HepG2 (cell line): ENCODE measurements at regions not wholly inside any gene's neighbourhood (a gene's known extent, or its start where the extent isn't known, plus 50 kb on each side); places are given as distances from the start of the nearest gene placed in this dataset.
A peak's percentile ranks its signal among the peaks of the same experiment; 100 is the strongest.

Source experiments
- ATAC-seq: fragments of 200-7000 bp; cut with Tn5 transposase; 3 replicates; pipeline ENCODE4 v1.9.1; 2020; ENCODE audit warnings: mild to moderate bottlenecking, moderate library complexity
- BruUV-seq: library from RNA; stranded (reverse); fragments of 400-500 nt; replicated peaks from 2 replicates; lab custom pipeline; 2021; lab: Mats Ljungman, UMichigan
- CTCF ChIA-PET: fragments of 300-600 bp; formaldehyde crosslinking; extraction: SDS; loops from one replicate; lab custom pipeline; 2021; ENCODE audit warnings: low total read pairs, inconsistent platforms, low intra/inter-chr PET ratio; lab: Yijun Ruan, JAX
- POLR2A ChIA-PET: fragments of 350-600 bp; sonication (Branson Sonifier 250); formaldehyde crosslinking; loops from one replicate; lab custom pipeline; 2020; ENCODE audit warnings: antibody characterized with exemption, inconsistent platforms; lab: Yijun Ruan, JAX
- DNase-seq: peaks from one replicate; pipeline ENCODE4 v3.0.0-alpha.2; 2015; ENCODE audit warnings: low spot score
- FAIRE-seq: peaks from 3 replicates; lab custom pipeline; 2011; peaks lifted over from hg19 to GRCh38; lab: Jason Lieb, UNC
- H2AFZ ChIP-seq: one replicate; pipeline ENCODE4 v1.6.1; 2011; ENCODE audit warnings: low read length, inconsistent platforms
- H3K27ac ChIP-seq: fragments of 300-600 bp; 3 replicates; pipeline ENCODE4 v1.8.0; 2011; ENCODE audit warnings: mixed run types, mild to moderate bottlenecking, mixed read lengths, low read length, inconsistent platforms; ENCODE audit not compliant: insufficient read depth; ENCODE audit errors: extremely low read length
- H3K27me3 ChIP-seq, 2 experiments: fragments of 200-600 bp in 1 of 2; 2 replicates in 1 of 2; 3 replicates in 1 of 2; pipeline versions ENCODE4 v1.6.0 to v1.8.0; 2011; ENCODE audit warnings: low read length in 2 of 2, mild to moderate bottlenecking in 2 of 2, moderate library complexity in 2 of 2, inconsistent platforms in 1 of 2; ENCODE audit not compliant: insufficient read depth in 2 of 2, control insufficient read depth in 1 of 2
- H3K36me3 ChIP-seq, 2 experiments: fragments of 200-600 bp in 1 of 2; replicated peaks in 1 of 2; 2 replicates in 1 of 2; 3 replicates in 1 of 2; pipeline versions ENCODE4 v1.5.1 to v1.8.0; 2011; ENCODE audit warnings: low read length in 2 of 2, inconsistent platforms in 1 of 2; ENCODE audit not compliant: insufficient read depth in 2 of 2, control insufficient read depth in 1 of 2
- H3K4me1 ChIP-seq: 2 replicates; pipeline ENCODE4 v1.5.1; 2012; ENCODE audit warnings: low read length, inconsistent platforms; ENCODE audit not compliant: insufficient read depth
- H3K4me2 ChIP-seq: 2 replicates; pipeline ENCODE4 v1.6.0; 2011; ENCODE audit warnings: low read depth, low read length, inconsistent platforms
- H3K4me3 ChIP-seq, 3 experiments: fragments of 200-600 bp in 1 of 3; sonication (generic), shearing (Covaris generic) in 1 of 3; replicated peaks in 1 of 3; 2 replicates each; pipeline ENCODE4 v1.5.1; 2011 to 2016; ENCODE audit warnings: low read length in 3 of 3, inconsistent platforms in 2 of 3, low read depth in 2 of 3, mild to moderate bottlenecking in 2 of 3, control low read depth in 1 of 3, mixed read lengths in 1 of 3; ENCODE audit not compliant: insufficient read depth in 1 of 3
- H3K79me2 ChIP-seq: one replicate; pipeline ENCODE4 v1.6.1; 2011; ENCODE audit warnings: low read length, inconsistent platforms; ENCODE audit not compliant: insufficient read depth
- H3K9ac ChIP-seq: 2 replicates; pipeline ENCODE4 v1.6.0; 2011; ENCODE audit warnings: mild to moderate bottlenecking, low read depth, low read length, inconsistent platforms; ENCODE audit not compliant: insufficient read depth
- H3K9me3 ChIP-seq: 2 replicates; pipeline ENCODE4 v1.5.1; 2012; ENCODE audit warnings: mild to moderate bottlenecking, low read length
- H4K20me1 ChIP-seq: 2 replicates; pipeline ENCODE4 v1.6.0; 2011; ENCODE audit warnings: inconsistent platforms, mild to moderate bottlenecking, low read length, moderate library complexity; ENCODE audit not compliant: insufficient read depth
- ATF4 ChIP-seq, 2 experiments: fragments of 450-650 bp in 1 of 2; sonication (generic) in 1 of 2; formaldehyde crosslinking; IDR thresholded peaks; 2 replicates each; pipeline versions ENCODE4 v1.5.0 to v1.8.0; 2020 to 2022; ENCODE audit warnings: mild to moderate bottlenecking in 1 of 2, missing genetic modification reagents in 1 of 2
- BATF2 ChIP-seq: sonication (generic); formaldehyde crosslinking; IDR thresholded peaks from 2 replicates; pipeline ENCODE4 v1.8.0; 2022; ENCODE audit warnings: mild to moderate bottlenecking, missing genetic modification reagents, moderate library complexity
- BCL6 ChIP-seq: IDR thresholded peaks from 2 replicates; pipeline ENCODE4 v1.6.1; 2016; ENCODE audit warnings: missing genetic modification reagents, missing compliant biosample characterization
- CBX1 ChIP-seq: IDR thresholded peaks from one replicate; pipeline ENCODE4 v1.6.1; 2016; ENCODE audit warnings: antibody characterized with exemption, low read depth
- FOXP1 ChIP-seq, 2 experiments: fragments of 450-650 bp in 1 of 2; IDR thresholded peaks; 2 replicates each; pipeline ENCODE4 v1.6.1; 2017 to 2018; ENCODE audit warnings: antibody characterized with exemption in 1 of 2
- GATAD1 ChIP-seq: IDR thresholded peaks from 2 replicates; pipeline ENCODE4 v1.6.1; 2016; ENCODE audit warnings: missing genetic modification reagents, missing compliant biosample characterization
- KDM2A ChIP-seq: sonication (generic); formaldehyde crosslinking; IDR thresholded peaks from 2 replicates; pipeline ENCODE4 v1.4.0; 2020; ENCODE audit warnings: low read depth, missing genetic modification reagents, borderline replicate concordance
- MED1 ChIP-seq: sonication (generic); formaldehyde crosslinking; IDR thresholded peaks from 2 replicates; pipeline ENCODE4 v1.4.0; 2020; ENCODE audit warnings: missing genetic modification reagents
- MYC ChIP-seq: sonication (generic); formaldehyde crosslinking; IDR thresholded peaks from 2 replicates; pipeline ENCODE4 v1.9.0; 2021; ENCODE audit warnings: missing genetic modification reagents, borderline replicate concordance
- NCOA1 ChIP-seq: sonication (generic); formaldehyde crosslinking; IDR thresholded peaks from 2 replicates; pipeline ENCODE4 v1.9.0; 2021; ENCODE audit warnings: missing genetic modification reagents
- NR2C2 ChIP-seq: sonication (generic); formaldehyde crosslinking; IDR thresholded peaks from 2 replicates; pipeline ENCODE4 v1.4.0; 2020; ENCODE audit warnings: missing genetic modification reagents, mild to moderate bottlenecking, moderate library complexity, borderline replicate concordance
- POLR2A ChIP-seq, 2 experiments: IDR thresholded peaks; 2 replicates each; pipeline ENCODE4 v1.6.1; 2011; ENCODE audit warnings: low read depth in 2 of 2, low read length in 2 of 2, mild to moderate bottlenecking in 1 of 2, moderate library complexity in 1 of 2; ENCODE audit not compliant: insufficient read depth in 1 of 2
- RAD21 ChIP-seq: fragments of 450-650 bp; formaldehyde crosslinking; IDR thresholded peaks from 2 replicates; pipeline ENCODE4 v1.5.0; 2020; ENCODE audit warnings: mild to moderate bottlenecking
- REST ChIP-seq, 2 experiments: IDR thresholded peaks; 2 replicates each; pipeline ENCODE4 v1.6.1; 2011 to 2012; ENCODE audit warnings: low read length in 2 of 2, borderline replicate concordance in 1 of 2, low read depth in 1 of 2, mild to moderate bottlenecking in 1 of 2, moderate library complexity in 1 of 2
- RXRA ChIP-seq: sonication (generic); formaldehyde crosslinking; IDR thresholded peaks from 2 replicates; pipeline ENCODE4 v1.5.1; 2020; ENCODE audit warnings: missing genetic modification reagents
- SNAPC2 ChIP-seq: sonication (generic); formaldehyde crosslinking; IDR thresholded peaks from 2 replicates; pipeline ENCODE4 v1.8.1; 2022; ENCODE audit warnings: mild to moderate bottlenecking, missing genetic modification reagents
- WGBS: methylation state at CpG from one replicate; pipeline ENCODE4 v1.1.6; 2017; ENCODE audit warnings: low lambda C conversion rate; 5-methylcytosine and 5-hydroxymethylcytosine counted together
- in situ Hi-C: cut with HindIII; loops from 2 replicates; pipeline ENCODE4 v1.10.0; 2017; ENCODE audit warnings: low pct_unique_long_range_greater_than_20kb; ENCODE audit not compliant: extremely low pct_ligation_motif_present
- intact Hi-C: fragments of 100-400 bp; cut with micrococcal nuclease; formaldehyde crosslinking; loops from one replicate; pipeline ENCODE4 v1.10.0; 2022; ENCODE audit not compliant: unreplicated experiment
- TF ChIP-seq, protein P1 (sequence below): sonication (generic); formaldehyde crosslinking; IDR thresholded peaks from 2 replicates; pipeline ENCODE4 v1.5.1; 2020; ENCODE audit warnings: mild to moderate bottlenecking, moderate library complexity, missing genetic modification reagents

GRCh38 chr12:107884769-107885694 lies 110.5 kb downstream of the ASCL4 start:
- no TSS peak for BruUV-seq
- no peak overlapping the region for H3K4me2 ChIP-seq
- peak; percentile 70 for FAIRE-seq
- H4K20me1 ChIP-seq, result no peaks in the 10 kb centered on the region
- H3K9ac ChIP-seq, result no peak overlapping the region
- ChIA-PET CTCF (interaction anchor here (1.4 to 2.6 kb wide), 3 partner anchors 124 to 208 kb away, joined by 4 to 16 read pairs (median 13); partner anchors contain the start of gene PRDM4), POLR2A (interaction anchor here (1.0 kb wide), 1 partner anchor 203 kb away, joined by 4 read pairs; no protein-coding TSS in a partner anchor)
- ATAC-seq, result peak; percentile 92
- no peaks in the 10 kb centered on the region for H3K79me2 ChIP-seq
- no peaks in the 10 kb centered on the region for H3K9me3 ChIP-seq
- H3K27me3 ChIP-seq, result peaks cover 0 to 7% of the 10 kb centered on the region in 2 experiments; a peak in 2 of 5 replicates
- H2AFZ ChIP-seq, result no peak overlapping the region
- peak; percentile 58 for DNase-seq
- H3K36me3 ChIP-seq, result no peaks in the 10 kb centered on the region
- 17% methylated on average over 6 of the region's 7 CpGs for WGBS
- H3K4me3 ChIP-seq, result no peak overlapping the region
- H3K4me1 ChIP-seq, result no peaks in the 10 kb centered on the region
- in situ Hi-C loops (loop anchor here (5.0 kb wide), 2 partner anchors 123 to 208 kb away; partner anchors contain the start of gene PRDM4), intact Hi-C loops (loop anchor here (1.0 kb wide), 2 partner anchors 124 to 209 kb away; partner anchors contain the start of gene PRDM4)
- no peak overlapping the region for H3K27ac ChIP-seq
- TF ChIP-seq MED1, result no peak
- TF ChIP-seq KDM2A (CRISPR knock-in tag), result 0 out of 2 replicates have a peak, but pooled peaks have one; percentile 21
- TF ChIP-seq ATF4 (CRISPR knock-in tag; IDR thresholded peaks at IDR 0.05), result no peak
- TF ChIP-seq CBX1, result no peak
- peak; percentile 79 for TF ChIP-seq RAD21
- TF ChIP-seq RXRA, result no peak
- no peak for TF ChIP-seq MYC (CRISPR knock-in tag)
- no peak for TF ChIP-seq BATF2 (CRISPR knock-in tag)
- peak; percentile 86 for TF ChIP-seq BCL6
- no peak for TF ChIP-seq GATAD1 (CRISPR knock-in tag)
- no peak for TF ChIP-seq NR2C2
- no peak for TF ChIP-seq REST (IDR thresholded peaks at IDR 0.05; ENCODE audit: borderline replicate concordance in 1 of 2, low read depth in 1 of 2, low read length in 2 of 2)
- no peak for TF ChIP-seq SNAPC2
- TF ChIP-seq NCOA1 (CRISPR knock-in tag), result no peak
- TF ChIP-seq, protein P1, sequence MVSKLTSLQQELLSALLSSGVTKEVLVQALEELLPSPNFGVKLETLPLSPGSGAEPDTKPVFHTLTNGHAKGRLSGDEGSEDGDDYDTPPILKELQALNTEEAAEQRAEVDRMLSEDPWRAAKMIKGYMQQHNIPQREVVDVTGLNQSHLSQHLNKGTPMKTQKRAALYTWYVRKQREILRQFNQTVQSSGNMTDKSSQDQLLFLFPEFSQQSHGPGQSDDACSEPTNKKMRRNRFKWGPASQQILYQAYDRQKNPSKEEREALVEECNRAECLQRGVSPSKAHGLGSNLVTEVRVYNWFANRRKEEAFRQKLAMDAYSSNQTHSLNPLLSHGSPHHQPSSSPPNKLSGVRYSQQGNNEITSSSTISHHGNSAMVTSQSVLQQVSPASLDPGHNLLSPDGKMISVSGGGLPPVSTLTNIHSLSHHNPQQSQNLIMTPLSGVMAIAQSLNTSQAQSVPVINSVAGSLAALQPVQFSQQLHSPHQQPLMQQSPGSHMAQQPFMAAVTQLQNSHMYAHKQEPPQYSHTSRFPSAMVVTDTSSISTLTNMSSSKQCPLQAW (CRISPR knock-in tag), result no peak
- TF ChIP-seq FOXP1 (IDR thresholded peaks at IDR 0.05), result no peak
- no peak for TF ChIP-seq FOXP1 (CRISPR knock-in tag; IDR thresholded peaks at IDR 0.05)
- no peak for TF ChIP-seq POLR2A (IDR thresholded peaks at IDR 0.05; ENCODE audit: insufficient read depth in 1 of 2, low read depth in 2 of 2, low read length in 2 of 2)
